Activated T-cell treated with anti-CD3 and anti-CD28 coated beads, Interleukin-2, amount 50 U/mL, for 1 hour (primary cell): ENCODE measurements at regions not wholly inside any gene's neighbourhood (a gene's known extent, or its start where the extent isn't known, plus 50 kb on each side); places are given as distances from the start of the nearest gene placed in this dataset.

Source experiments
- DNase-seq: peaks from one replicate; pipeline ENCODE4 v3.0.0-alpha.2; 2020

- no peak for DNase-seq
Observed at GRCh38 chr5:4440536-4440935, 699.6 kb upstream of the ADAMTS16 start.

GRCh38 chr5:4442221-4442620 is 697.9 kb upstream of the ADAMTS16 start:
- no peak for DNase-seq

GRCh38 chr5:4447657-4448056 is 692.5 kb upstream of the ADAMTS16 start:
- no peak for DNase-seq

GRCh38 chr5:4453655-4454054 is 686.5 kb upstream of the ADAMTS16 start:
- DNase-seq, result no peak

GRCh38 chr5:4479426-4479825 is 660.7 kb upstream of the ADAMTS16 start:
- DNase-seq, result no peak

GRCh38 chr5:4480528-4481349 is 659.4 kb upstream of the ADAMTS16 start:
- no peak for DNase-seq

GRCh38 chr5:4487581-4487980 is 652.5 kb upstream of the ADAMTS16 start:
- DNase-seq, result no peak

GRCh38 chr5:4511996-4512656 is 628.0 kb upstream of the ADAMTS16 start:
- no peak for DNase-seq

- DNase-seq, result no peak
Observed at GRCh38 chr5:4513381-4513780, 626.7 kb upstream of the ADAMTS16 start.

- no peak for DNase-seq
Observed at GRCh38 chr5:4514067-4514648, 626.0 kb upstream of the ADAMTS16 start.

- DNase-seq, result no peak
Observed at GRCh38 chr5:4518903-4519672, 621.0 kb upstream of the ADAMTS16 start.

GRCh38 chr5:4520559-4520958 is 619.6 kb upstream of the ADAMTS16 start:
- no peak for DNase-seq

- DNase-seq, result no peak
Observed at GRCh38 chr5:4523038-4523437, 617.1 kb upstream of the ADAMTS16 start.

- no peak for DNase-seq
Observed at GRCh38 chr5:4531756-4532704, 608.1 kb upstream of the ADAMTS16 start.

GRCh38 chr5:4532705-4533080 is 607.4 kb upstream of the ADAMTS16 start:
- no peak for DNase-seq

GRCh38 chr5:4533457-4534105 is 606.5 kb upstream of the ADAMTS16 start:
- DNase-seq, result no peak

GRCh38 chr5:4537489-4537888 is 602.6 kb upstream of the ADAMTS16 start:
- no peak for DNase-seq

GRCh38 chr5:4540375-4541173 is 599.6 kb upstream of the ADAMTS16 start:
- no peak for DNase-seq

- DNase-seq, result no peak
Observed at GRCh38 chr5:4541334-4541733, 598.8 kb upstream of the ADAMTS16 start.

- DNase-seq, result no peak
Observed at GRCh38 chr5:4542145-4542778, 597.9 kb upstream of the ADAMTS16 start.
